GM12875 (cell line): ENCODE measurements at regions not wholly inside any gene's neighbourhood (a gene's known extent, or its start where the extent isn't known, plus 50 kb on each side); places are given as distances from the start of the nearest gene placed in this dataset.

ENCODE experiments used
- H3K4me3 ChIP-seq: one replicate; pipeline ENCODE4 v1.5.1; 2011; ENCODE audit warnings: low read depth, low read length, control low read depth
- TF ChIP-seq, protein P1 (sequence below): IDR thresholded peaks from 2 replicates; pipeline ENCODE4 v1.5.1; 2011; ENCODE audit warnings: low read depth, mild to moderate bottlenecking, control low read depth, inconsistent platforms, low read length, moderate library complexity, borderline replicate concordance; ENCODE audit not compliant: insufficient read depth

DNA sequence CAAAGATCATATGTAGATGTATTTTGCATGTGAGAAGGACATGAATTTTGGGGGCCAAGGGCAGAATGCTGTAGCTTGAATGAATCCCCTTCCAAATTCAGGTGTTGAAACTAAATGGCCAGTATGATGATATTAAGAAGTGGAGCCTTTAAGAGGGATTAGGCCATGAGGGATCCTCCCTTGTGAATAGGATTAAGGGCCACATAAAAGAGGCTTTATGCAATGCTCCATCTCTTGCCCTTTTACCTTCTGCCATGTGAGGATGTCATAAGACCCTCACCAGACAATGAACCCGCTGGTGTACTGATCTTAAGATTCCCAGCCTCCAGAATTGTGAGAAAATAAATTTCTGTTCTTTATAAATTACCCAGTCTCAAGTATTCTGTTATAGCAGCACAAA is 206.1 kb downstream of the YTHDC2 start:
- TF ChIP-seq, protein P1, sequence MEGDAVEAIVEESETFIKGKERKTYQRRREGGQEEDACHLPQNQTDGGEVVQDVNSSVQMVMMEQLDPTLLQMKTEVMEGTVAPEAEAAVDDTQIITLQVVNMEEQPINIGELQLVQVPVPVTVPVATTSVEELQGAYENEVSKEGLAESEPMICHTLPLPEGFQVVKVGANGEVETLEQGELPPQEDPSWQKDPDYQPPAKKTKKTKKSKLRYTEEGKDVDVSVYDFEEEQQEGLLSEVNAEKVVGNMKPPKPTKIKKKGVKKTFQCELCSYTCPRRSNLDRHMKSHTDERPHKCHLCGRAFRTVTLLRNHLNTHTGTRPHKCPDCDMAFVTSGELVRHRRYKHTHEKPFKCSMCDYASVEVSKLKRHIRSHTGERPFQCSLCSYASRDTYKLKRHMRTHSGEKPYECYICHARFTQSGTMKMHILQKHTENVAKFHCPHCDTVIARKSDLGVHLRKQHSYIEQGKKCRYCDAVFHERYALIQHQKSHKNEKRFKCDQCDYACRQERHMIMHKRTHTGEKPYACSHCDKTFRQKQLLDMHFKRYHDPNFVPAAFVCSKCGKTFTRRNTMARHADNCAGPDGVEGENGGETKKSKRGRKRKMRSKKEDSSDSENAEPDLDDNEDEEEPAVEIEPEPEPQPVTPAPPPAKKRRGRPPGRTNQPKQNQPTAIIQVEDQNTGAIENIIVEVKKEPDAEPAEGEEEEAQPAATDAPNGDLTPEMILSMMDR = no peak
- H3K4me3 ChIP-seq = no peak overlapping the region

DNA sequence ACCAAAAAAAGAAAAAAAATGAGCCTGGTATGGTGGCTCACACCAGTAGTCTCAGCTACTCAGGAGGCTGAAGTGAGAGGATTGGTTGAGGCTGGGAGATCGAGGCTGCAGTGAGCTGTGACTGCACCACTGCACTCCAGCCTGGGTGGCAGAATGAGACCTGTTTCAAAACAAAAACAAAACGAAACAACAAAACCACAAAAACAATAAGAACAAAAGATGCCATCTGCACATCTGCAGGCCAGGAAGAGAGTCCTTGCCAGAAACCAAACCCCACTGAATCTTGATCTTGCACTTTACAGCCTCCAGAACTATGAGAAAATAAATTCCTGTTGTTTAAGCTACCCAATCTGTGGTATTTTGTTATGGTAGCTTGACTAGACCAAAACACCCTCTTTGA is 207.7 kb downstream of the YTHDC2 start:
- H3K4me3 ChIP-seq = no peak overlapping the region
- TF ChIP-seq, protein P1 = no peak

DNA sequence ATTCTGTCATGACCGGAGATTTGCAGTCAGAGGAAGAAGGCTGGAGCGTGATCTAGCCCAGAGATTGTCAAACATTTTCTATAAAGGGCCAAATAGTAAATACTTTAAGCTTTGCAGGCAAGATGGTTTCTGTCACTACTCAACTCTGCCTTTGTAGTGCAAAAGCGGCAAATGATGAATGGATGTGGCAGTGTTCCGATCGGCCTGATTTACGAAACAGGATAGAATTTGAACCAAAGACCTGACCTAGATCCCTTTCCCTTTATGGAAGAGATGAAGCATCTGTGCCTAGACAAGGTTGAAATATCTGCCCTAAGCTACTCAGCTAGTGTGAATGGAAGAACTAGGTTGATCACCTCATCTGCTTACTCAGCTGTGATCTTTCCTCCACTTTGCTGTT is 209.5 kb downstream of the YTHDC2 start:
- TF ChIP-seq, protein P1 = no peak
- no peak overlapping the region for H3K4me3 ChIP-seq

DNA sequence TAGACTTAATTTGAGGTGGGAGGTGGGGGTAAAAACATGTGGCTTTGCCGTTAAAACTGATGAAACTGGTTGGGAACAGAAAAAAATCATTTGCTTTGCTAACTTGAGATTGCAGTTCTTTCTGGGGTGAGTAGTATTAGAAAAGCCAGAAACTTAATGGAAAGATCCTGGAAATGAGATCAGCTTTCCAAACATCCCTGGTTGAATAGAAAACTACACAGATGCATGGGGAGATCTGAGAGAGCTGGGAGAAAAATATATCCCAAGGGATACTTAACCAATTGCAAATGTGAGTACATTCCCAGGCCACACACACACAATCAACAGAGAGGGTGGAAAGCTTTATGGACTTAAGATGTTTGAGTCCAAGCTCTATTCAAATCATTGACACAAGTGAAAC is 222.3 kb downstream of the YTHDC2 start:
- TF ChIP-seq, protein P1 = no peak

DNA sequence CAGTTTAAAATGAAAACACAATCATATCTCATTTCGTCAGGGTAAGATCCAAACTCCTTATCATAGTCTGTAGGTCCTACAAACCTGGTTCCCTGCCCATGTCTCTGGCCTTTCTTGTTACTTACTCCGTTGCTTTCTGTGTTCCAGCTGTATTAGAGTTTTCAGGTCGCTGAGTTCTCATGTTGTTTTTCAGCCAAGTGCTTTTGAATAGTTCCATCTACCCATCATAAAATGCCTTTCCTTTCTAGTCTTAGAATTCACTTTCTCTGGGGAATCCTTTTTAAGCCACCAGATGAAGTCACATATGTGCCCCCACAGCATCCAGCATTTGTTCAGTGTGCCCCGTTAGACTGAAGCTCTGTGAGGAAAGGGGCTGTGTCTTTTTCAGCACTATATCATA is 228.7 kb downstream of the YTHDC2 start:
- no peak overlapping the region for H3K4me3 ChIP-seq
- TF ChIP-seq, protein P1 = no peak

More for the DNA sequence above, 222.3 kb downstream of the YTHDC2 start:
- H3K4me3 ChIP-seq = no peak overlapping the region

DNA sequence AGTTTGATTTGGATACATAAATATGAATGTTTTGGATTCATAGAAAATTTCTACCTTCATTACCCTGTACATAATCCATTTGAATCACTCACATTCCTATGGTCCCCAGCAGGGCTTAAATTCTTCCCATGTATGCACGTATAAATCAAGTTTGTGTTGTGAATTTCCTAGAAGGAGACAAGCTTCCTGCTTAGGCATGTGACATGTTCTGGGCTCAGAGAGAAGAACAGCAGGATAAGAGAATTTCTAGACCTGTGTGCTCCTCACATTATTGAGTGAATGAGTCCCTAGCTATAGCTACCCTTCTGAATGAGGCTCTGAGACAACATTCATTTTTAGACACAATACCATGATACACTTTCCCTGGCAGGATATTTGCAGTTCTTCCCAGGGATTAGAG is 229.1 kb downstream of the YTHDC2 start:
- TF ChIP-seq, protein P1 = no peak
- H3K4me3 ChIP-seq = no peak overlapping the region

DNA sequence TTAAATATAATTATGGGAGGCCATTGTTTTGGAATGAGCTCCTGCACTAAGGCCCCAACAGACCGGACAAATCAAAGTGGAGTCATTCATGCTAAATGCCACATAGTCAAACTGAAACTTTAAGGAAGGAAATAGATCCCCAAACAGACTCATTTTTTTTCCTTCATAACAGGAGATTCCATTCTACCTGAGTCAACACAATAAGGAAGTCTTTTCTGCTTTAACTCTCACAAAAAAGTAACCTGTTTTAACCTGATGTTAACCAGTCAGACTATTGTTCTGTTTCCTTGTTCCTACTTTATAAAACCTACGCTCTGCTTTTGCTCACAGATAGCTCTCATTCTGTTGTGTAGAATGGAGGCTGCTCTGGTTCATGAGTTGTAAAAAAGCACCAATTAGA is 234.9 kb downstream of the YTHDC2 start:
- TF ChIP-seq, protein P1 = no peak
- H3K4me3 ChIP-seq = no peak overlapping the region
